ENCODE measurements at regions not wholly inside any gene's neighbourhood (a gene's known extent, or its start where the extent isn't known, plus 50 kb on each side); places are given as distances from the start of the nearest gene placed in this dataset.
A peak's percentile ranks its signal among the peaks of the same experiment; 100 is the strongest.

DNA sequence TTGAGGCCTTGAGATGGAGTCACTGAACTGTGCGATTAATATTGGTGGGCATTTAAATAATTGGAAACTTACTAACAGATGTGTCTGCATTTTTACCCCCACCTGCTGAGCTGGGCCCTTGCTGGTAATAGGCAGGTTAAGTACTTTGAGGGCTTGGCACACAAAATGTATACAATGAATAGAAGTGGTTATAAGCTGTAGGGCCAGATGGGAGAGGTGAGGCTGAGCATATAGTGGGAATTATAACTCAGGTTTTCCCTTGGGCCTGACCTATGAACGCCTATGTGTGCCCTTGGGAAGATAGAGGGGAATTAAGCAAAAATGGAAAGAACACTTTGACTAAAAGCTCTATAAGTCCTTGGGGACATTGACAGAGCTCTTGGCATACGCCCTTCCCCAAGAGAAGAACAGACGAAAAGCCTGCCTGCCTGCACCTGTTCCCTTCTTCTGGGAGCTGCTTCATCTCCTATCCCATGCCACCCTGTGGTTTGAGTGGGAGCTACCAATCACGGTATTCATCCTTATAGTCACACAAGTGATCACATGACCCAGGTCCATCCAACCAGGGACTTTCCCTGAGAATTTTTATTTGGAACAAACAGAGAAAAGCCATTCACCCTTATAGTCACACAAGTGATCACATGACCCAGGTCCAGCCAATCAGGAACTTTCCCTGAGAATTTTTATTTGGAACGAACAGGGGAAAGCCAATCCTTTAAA lies 260.7 kb upstream of the CSF3R start:
- DNase-seq: no peak

- DNase-seq: no peak
Observed at GRCh38 chr1:36741066-36741465, 258.4 kb upstream of the CSF3R start.

DNA sequence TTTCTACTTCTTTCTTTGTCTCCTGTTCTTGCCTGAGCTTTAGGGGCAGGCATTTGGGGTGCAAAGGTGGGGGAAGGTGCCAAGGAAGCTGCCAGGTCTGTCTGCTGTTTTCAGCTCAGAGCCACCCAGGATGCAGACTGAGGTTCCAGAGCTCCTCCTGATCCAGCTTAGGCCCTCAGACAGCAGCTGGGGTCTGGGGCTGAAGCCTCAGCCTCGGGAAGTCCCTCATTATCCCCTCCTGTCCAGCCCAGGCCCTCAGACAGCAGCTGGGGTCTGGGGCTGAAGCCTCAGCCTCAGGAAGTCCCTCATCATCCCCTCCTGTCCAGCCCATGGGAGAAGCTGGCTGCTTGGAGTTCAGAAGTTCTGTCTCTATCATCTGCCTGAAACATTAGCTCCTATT lies 257.7 kb upstream of the CSF3R start:
- DNase-seq: no peak

- DNase-seq: no peak
Observed at GRCh38 chr1:36739703-36740289, 257.1 kb upstream of the CSF3R start.

GRCh38 chr1:36738245-36738644 lies 255.5 kb upstream of the CSF3R start:
- DNase-seq: no peak

DNA sequence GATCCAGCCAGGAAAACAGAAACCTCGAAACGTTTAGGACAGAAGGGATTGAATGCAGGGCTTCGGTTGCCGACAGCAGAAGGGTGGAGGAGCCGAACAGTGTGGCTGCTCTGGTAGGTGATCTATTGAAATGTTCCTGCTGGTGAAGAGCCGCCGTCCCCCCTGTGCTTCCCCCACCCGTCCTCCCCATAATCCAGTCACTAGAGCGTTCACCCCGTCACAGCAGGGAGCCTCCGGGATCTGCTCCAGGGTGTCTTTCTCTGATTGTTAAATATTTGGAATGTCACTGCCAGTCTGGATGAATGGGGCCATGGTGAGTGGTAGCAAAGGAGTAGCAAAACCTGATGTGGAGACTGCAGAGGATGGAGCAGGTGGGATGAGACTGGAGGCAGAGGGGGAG lies 255.1 kb upstream of the CSF3R start:
- DNase-seq: peak in 1 of 51 donors; percentile 3

DNA sequence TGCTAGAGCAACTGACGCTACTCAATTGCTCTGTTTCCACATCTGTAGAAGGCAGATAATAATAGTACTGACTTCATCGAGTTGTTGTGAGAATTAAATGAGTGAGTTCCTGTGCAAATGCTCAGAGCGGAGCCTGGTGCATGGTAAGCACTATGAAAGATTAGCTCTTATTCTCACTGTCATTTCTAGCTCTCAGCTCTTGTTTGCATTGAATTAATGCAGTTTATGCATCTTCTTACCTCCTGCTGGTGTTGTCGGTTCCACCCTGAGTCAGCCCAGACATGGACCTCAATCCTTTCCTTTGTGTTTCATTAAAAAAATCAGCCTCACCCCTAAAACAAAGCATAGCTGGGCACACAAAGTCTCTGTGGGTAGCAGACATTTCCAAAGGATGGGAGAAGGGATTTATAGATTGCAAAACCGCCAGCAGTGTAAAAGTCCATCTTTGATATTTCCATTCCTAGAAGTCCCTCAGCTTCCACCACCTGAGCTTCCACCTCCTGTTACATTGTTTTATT lies 254.4 kb upstream of the CSF3R start:
- no peak for DNase-seq

- DNase-seq: peak in 1 of 51 donors; percentile 49
Observed at GRCh38 chr1:36735939-36736730, 253.4 kb upstream of the CSF3R start.

DNA sequence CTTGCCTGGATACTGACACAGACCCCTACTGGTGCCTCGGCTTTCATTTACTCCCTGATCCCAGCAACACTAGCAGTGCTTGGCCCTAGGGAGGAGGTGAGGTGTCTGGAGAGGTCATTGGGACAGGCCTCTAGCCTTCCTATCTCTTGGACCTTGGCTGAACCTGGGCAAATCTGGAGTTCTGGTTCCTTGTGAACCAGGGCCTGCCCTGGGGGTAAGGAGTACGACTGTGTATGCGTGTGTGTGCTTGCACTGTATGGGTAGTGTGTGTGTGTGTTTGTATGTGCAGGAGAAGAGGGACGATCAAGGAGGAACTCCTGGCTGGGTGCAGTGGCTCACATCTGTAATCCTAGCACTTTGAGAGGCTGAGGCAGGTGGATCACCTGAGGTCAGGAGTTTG lies 252.7 kb upstream of the CSF3R start:
- no peak for DNase-seq

DNA sequence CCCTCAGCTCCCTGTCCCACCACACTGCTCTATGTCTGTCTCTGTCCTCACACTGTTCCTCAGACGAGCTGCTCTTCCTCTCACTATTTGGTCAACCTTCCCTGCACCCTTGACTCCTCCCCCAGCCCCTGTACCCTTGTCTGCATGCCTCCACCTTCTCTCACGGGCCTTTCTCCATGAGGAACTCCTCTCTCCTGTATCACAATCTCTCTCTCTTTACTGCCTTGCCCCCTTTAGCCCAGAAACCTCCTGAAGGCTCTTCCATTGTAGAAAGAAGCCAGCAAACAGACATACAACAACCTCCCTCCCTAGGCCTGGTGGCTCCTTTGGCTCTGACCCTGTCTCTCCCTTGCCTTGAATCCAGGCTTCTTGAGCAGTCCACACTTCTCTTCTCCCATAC lies 251.6 kb upstream of the CSF3R start:
- DNase-seq: no peak

DNA sequence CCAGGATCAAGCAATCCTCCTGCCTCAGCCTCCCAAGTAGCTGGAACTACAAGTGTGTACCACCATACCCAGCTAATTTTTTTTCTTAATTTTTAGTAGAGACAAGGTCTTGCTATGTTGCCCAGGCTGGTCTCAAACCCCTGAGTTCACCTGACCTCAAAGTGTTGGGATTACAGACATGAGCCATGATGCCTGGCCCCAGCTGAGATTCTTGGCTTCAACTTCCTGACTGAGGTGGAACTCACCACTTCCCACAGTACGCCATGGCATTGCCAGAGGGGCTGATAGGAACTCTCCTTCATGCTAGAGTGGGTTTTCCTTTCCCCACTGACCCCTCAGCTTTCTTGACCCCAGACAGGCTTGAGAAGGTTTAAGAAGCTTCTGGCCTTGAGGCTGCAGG lies 251.0 kb upstream of the CSF3R start:
- DNase-seq: no peak

DNA sequence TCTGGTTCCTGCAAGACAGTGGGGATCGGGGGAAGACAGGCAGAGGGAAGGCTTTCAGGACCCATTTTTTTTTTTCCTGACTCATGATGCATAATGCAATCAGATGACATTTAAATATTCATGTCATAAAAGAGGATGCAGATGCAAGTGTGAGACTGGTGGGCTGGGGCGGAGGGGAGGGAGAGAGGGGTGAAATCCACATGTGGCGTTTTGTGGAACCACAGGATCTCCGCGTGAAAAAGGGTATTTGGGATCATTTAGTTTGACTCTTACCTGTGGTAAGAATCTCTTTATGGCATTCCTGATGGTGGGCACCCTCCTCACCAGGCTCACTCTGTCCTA lies 249.3 kb upstream of the CSF3R start:
- DNase-seq: no peak

GRCh38 chr1:36731226-36732014 lies 248.7 kb upstream of the CSF3R start:
- DNase-seq: no peak

GRCh38 chr1:36730599-36730998 lies 247.9 kb upstream of the CSF3R start:
- DNase-seq: no peak

DNA sequence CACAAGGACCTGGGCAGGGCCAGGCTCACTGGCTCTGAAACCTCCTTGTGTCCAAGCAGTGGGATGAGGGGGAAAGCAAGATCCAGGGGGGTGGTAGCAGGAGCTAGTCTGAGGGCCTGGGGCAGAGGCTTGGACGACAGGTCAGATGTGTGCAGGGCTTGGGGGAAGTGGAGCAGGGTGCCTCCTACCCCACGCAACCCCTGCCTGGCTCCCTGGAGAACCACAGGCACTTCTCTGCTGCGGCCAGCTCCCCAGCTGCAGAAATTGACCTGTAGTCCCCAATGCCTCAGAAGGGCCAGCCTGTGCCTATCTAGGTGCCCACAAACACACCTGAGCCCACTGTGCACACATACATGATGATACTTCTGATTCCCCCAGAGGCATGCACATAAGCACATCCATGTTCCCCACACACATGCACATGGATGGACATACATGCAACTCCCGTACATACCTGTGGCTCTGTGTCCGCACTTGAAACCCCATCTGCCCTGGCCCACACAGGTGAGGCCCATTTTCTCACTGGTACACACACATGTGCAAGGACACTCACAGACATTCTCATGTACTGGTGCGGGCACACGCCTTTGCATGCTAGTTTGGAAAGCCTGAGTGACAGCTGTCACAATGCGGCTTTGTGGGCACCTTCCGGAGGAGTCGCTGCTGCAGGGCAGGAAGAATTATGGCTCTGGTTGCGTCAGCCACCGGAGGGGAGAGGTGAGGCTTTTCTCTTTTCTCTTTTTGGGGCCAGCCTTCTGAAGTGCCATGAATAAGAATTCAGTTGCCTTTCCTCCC lies 247.2 kb upstream of the CSF3R start:
- DNase-seq: no peak

GRCh38 chr1:36729289-36729688 lies 246.6 kb upstream of the CSF3R start:
- DNase-seq: no peak

DNA sequence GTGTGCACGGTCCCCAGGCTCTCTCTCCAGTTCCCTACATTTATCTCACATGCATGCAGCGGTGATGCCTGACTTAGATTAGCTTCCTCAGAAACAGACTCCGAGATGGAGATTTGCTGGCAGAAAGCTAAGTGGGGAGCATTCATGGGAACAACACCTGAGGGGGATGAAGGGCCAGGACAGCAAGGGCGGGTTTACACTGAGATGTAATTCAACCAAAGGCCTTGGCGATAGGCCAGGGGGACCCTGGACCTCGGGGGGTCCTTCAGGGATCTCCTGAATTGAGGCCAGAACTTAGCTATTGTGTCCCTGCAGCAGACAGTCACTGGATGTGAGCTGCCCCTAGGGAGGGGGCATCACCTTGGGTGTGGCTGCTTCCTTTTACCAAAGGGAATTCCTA lies 246.1 kb upstream of the CSF3R start:
- DNase-seq: no peak

GRCh38 chr1:36728051-36728450 lies 245.3 kb upstream of the CSF3R start:
- DNase-seq: no peak

DNA sequence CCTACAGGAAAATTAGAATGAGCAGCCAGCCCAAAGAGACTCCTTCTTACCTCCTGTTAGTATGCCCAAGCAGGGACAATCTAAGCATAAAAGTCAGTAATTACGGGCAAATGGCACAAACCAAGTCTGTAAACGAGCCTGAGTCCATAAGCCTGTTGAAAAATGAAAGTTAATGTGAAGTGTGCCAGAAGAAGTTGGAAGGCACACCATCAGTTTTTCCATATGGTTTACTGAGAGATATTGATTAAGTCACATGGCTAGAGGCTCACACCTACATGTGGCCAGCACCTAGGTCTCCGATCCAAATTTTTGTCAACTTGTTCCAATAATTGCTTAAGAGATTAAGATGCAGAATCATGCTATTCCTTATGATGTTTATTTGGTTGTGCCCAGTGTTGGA lies 242.4 kb upstream of the CSF3R start:
- no peak for DNase-seq

DNA sequence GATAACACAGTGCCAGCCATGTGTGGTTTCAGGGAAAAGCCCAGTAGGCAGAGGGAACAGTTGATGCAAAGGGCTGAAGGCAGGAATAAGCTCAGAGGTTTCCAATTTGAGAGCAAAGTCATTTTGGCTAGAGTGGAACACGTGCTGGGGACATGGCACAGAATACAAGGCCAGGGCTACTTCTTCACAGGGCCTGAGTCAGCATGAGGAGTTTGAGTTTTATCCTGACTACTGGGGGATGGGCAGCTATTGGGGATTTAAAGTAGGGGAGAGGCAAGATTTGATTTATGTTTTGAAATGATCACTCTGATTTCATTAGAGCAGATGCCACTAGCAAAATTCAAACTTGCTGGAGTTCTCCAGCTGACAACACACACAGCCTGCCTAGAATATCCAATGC lies 241.1 kb upstream of the CSF3R start:
- no peak for DNase-seq

- DNase-seq: no peak
Observed at GRCh38 chr1:36722871-36723270, 240.2 kb upstream of the CSF3R start.

Data from hypothalamus (tissue), 51 donors.